ENCODE measurements at regions not wholly inside any gene's neighbourhood (a gene's known extent, or its start where the extent isn't known, plus 50 kb on each side); places are given as distances from the start of the nearest gene placed in this dataset.

DNA sequence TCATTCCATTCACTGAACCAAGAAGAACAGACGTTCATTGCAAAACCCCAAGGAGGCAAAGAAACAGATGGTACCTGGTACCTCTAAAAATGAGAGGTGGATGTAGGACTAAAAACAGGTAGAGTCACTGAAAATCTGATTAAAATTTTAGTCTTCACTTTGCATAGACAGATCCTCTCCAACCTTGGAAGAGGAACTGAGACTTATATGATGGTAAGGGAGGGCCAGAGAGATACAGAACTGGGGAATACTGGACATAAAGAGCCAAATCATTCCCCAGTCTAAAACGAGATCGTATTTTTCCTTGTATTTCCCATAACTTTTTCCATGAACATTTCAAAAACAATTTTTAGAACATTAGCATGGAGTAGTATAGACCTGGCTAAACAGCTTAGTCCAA lies 59.7 kb upstream of the SPOPL start:
- DNase-seq (ENCODE audit: low read depth) = no peak

DNA sequence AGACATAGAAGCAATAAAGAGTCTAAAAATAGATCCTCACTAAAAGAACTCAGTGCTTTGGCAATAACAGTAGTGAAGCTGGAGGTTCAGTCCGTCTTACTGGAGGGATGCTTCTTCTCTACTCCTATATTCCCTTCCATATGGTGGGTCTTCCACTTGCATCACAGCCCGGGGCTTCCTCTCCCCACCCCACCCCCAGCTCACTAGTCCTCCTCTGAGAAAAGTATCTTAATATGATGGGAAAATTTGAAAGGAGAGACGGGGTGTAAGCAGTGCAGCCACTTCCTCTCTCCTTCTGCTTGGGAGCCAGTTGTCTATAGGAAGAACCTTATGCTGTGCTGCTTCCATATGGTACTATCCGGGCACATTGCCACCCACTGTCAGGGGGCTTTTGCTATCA lies 57.2 kb upstream of the SPOPL start:
- no peak for DNase-seq (ENCODE audit: low read depth)

DNA sequence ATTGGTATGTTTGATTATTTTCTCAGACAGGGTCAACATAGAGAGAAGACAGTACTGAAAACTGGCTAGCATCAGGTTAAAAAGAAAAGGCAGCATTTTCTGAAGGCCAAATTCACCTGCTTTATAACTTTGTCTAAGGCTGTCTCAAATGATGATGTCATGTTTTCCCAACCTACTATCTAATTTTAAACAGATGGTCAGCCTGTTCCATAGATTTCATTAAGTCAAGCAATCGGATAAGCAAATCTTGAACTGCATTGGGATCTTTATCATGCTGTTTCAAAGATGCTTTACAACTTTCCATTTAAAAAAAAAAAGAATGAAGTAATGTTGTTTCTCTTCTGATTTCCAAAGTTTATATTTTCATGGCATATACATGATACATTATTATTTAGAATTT lies 56.3 kb upstream of the SPOPL start:
- no peak for DNase-seq (ENCODE audit: low read depth)

DNA sequence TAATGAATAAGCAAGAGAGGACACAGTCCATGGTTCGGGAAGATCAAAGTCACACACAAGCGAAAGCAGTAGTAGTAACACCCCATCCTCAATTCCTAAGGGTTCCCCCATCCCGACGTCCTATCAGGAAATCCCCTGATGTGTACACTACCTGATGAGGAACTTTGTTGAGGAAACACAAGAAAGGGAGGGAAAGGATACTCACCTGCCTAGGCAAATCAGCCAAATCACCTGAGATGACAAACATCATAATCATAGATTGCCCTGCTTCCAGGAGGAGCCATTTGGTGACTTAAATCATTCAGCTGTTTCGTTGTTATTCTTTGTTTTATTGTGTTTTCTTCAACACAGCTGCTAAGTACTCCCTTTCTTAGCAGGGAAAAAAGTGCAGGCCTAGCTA lies 55.5 kb upstream of the SPOPL start:
- DNase-seq (ENCODE audit: low read depth) = no peak

DNA sequence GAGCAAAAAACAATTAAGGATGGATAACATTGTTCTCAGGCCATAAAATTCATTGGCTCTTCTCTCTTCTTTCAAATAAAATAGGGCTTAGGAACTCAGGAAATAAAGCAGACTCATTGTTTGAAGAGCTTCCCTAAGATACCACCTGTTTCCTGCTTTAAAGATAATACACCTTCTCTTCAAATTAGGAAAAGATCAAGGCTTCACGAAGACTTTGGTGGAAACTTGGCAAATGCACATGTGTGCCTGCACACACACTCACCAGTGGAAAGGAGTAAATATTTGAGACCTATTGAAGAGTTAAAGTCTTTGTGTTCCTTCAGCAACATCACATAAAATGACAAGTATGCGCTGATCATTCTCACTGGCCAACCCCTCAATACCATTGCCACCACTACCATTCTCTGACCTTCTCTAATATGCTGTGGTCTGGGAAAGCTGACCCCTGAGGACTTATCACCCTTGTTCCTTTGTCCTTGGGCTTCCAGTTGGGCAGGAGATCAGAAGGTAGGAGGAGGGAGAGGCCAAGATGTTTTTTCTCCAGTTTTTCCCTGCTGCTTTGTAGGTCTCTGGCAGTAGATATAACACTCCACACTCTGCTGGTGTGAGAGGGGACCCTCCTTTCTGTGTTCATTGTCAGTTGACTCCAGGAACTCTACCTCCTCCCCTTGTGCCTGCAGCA lies 53.5 kb upstream of the SPOPL start:
- no peak for DNase-seq (ENCODE audit: low read depth)
